Ovary (tissue), 3 donors: ENCODE measurements at regions not wholly inside any gene's neighbourhood (a gene's known extent, or its start where the extent isn't known, plus 50 kb on each side); places are given as distances from the start of the nearest gene placed in this dataset.

Experiments
- CTCF ChIP-seq, 3 donors: fragments of 450-650 bp in 2 of 3; fragments of 200-600 bp in 1 of 3; IDR thresholded peaks; one replicate each; pipeline versions ENCODE4 v1.5.1 to v1.8.0; 2016 to 2022; ENCODE audit warnings: antibody characterized with exemption in 3 of 3, mild to moderate bottlenecking in 1 of 3
- EP300 ChIP-seq: sonication (generic); formaldehyde crosslinking; IDR thresholded peaks from one replicate; pipeline ENCODE4 v1.6.1; 2017; ENCODE audit warnings: antibody characterized with exemption
- POLR2A ChIP-seq: fragments of 450-650 bp; IDR thresholded peaks from one replicate; pipeline ENCODE4 v1.6.1; 2017; ENCODE audit warnings: antibody characterized with exemption, mild to moderate bottlenecking, moderate library complexity
- donor health status: DM: no; HTN: no; CAD: no.

- TF ChIP-seq CTCF (IDR thresholded peaks at IDR 0.05) = no peak
- TF ChIP-seq POLR2A = no peak
- TF ChIP-seq EP300 = no peak
These were observed 137.5 kb downstream of the ZNF365 start for GRCh38 chr10:62511656-62512055.
